ENCODE measurements at regions not wholly inside any gene's neighbourhood (a gene's known extent, or its start where the extent isn't known, plus 50 kb on each side); places are given as distances from the start of the nearest gene placed in this dataset.

- Histone ChIP-seq H3K79me2 (ENCODE audit: low read depth) (no peaks in the 10 kb centered on the region), H3K27me3 (ENCODE audit: insufficient read depth, low read depth) (no peaks in the 10 kb centered on the region), H3K9me3 (ENCODE audit: insufficient read depth, low read depth) (no peaks in the 10 kb centered on the region), H2AFZ (peak overlapping the region; percentile 19; the same call in 1 of the 2 replicates), H3K4me1 (replicated peaks; ENCODE audit: insufficient read depth) (peaks cover 30% of the 10 kb centered on the region), H3F3A (ENCODE audit: insufficient read depth, low read depth) (peaks cover 25% of the 10 kb centered on the region), H3K9me2 (ENCODE audit: insufficient read depth) (no peaks in the 10 kb centered on the region), H3K4me2 (peak overlapping the region; percentile 64), H3K36me3 (ENCODE audit: low read depth) (no peaks in the 10 kb centered on the region), H3K27ac (peak overlapping the region; percentile 86), H4K20me1 (ENCODE audit: insufficient read depth) (no peaks in the 10 kb centered on the region), H3K4me3 (peak overlapping the region; percentile 25; the same call in 1 of the 2 replicates)
- TSS peak; percentile 97 for BruUV-seq (replicated peaks)
- intact Hi-C loops (cut with micrococcal nuclease; ENCODE audit: unreplicated experiment): loop anchor here (1.0 to 10.0 kb wide), 7 partner anchors 21 to 1418 kb away; partner anchors contain the start of genes ATF2 and NFE2L2
- peak; percentile 79 to 93 for DNase-seq
- TF ChIP-seq CTCF (conservative IDR thresholded peaks at IDR 0.05) (no peak), EZH2 (IDR thresholded peaks at IDR 0.05; ENCODE audit: low read depth) (no peak)
- ChIA-PET POLR2A (ENCODE audit: unreplicated experiment) (interaction anchor here (0.5 to 1.2 kb wide), 7 partner anchors 13 to 684 kb away, joined by 3 to 13 read pairs (median 4); no protein-coding TSS in a partner anchor), CTCF (interaction anchor here (0.6 to 1.0 kb wide), 4 partner anchors 30 to 128 kb away, joined by 3 read pairs; no protein-coding TSS in a partner anchor)
Observed at GRCh38 chr2:176582990-176583481, 313.8 kb downstream of the MTX2 start.

GRCh38 chr2:176583607-176584006 lies 314.4 kb downstream of the MTX2 start:
- H3K9me3 ChIP-seq (ENCODE audit: insufficient read depth, low read depth): no peaks in the 10 kb centered on the region
- peaks cover 25% of the 10 kb centered on the region for H3F3A ChIP-seq (ENCODE audit: insufficient read depth, low read depth)
- ChIA-PET POLR2A (ENCODE audit: unreplicated experiment) (interaction anchor here (0.5 to 1.2 kb wide), 4 partner anchors 25 to 638 kb away, joined by 4 to 7 read pairs (median 4); no protein-coding TSS in a partner anchor), CTCF (interaction anchor here (0.7 to 1.0 kb wide), 2 partner anchors 53 to 129 kb away, joined by 3 read pairs; no protein-coding TSS in a partner anchor)
- peak overlapping the region; percentile 86 for H3K27ac ChIP-seq
- H3K27me3 ChIP-seq (ENCODE audit: insufficient read depth, low read depth): no peaks in the 10 kb centered on the region
- DNase-seq: peak; percentile 59
- H3K4me3 ChIP-seq: peak overlapping the region; percentile 25; the same call in 1 of the 2 replicates
- no peaks in the 10 kb centered on the region for H3K79me2 ChIP-seq (ENCODE audit: low read depth)
- H3K9me2 ChIP-seq (ENCODE audit: insufficient read depth): no peaks in the 10 kb centered on the region
- no peaks in the 10 kb centered on the region for H4K20me1 ChIP-seq (ENCODE audit: insufficient read depth)
- H3K4me1 ChIP-seq (replicated peaks; ENCODE audit: insufficient read depth): peaks cover 30% of the 10 kb centered on the region
- no peaks in the 10 kb centered on the region for H3K36me3 ChIP-seq (ENCODE audit: low read depth)
- no peak for TF ChIP-seq CTCF (conservative IDR thresholded peaks at IDR 0.05)
- no peak for TF ChIP-seq EZH2 (IDR thresholded peaks at IDR 0.05; ENCODE audit: low read depth)
- peak overlapping the region; percentile 19; the same call in 1 of the 2 replicates for H2AFZ ChIP-seq
- BruUV-seq (replicated peaks): TSS peak; percentile 61
- peak overlapping the region; percentile 64 for H3K4me2 ChIP-seq
- intact Hi-C loops (cut with micrococcal nuclease; ENCODE audit: unreplicated experiment): loop anchor here (1.0 to 10.0 kb wide), 7 partner anchors 21 to 1419 kb away; partner anchors contain the start of genes ATF2 and NFE2L2

GRCh38 chr2:176584333-176584732 lies 315.1 kb downstream of the MTX2 start:
- H3K4me3 ChIP-seq: peak overlapping the region; percentile 25; the same call in 1 of the 2 replicates
- peak overlapping the region; percentile 19; the same call in 1 of the 2 replicates for H2AFZ ChIP-seq
- intact Hi-C loops (cut with micrococcal nuclease; ENCODE audit: unreplicated experiment): loop anchor here (5.0 to 10.0 kb wide), 3 partner anchors 62 to 1420 kb away; partner anchors contain the start of genes ATF2 and NFE2L2

More at GRCh38 chr2:176584333-176584732, 315.1 kb downstream of the MTX2 start:
- H3F3A ChIP-seq (ENCODE audit: insufficient read depth, low read depth): peaks cover 25% of the 10 kb centered on the region
- H3K79me2 ChIP-seq (ENCODE audit: low read depth): no peaks in the 10 kb centered on the region
- H3K27ac ChIP-seq: peak overlapping the region; percentile 86
- ChIA-PET CTCF (interaction anchor here (1.1 kb wide), 1 partner anchor 70 kb away, joined by 4 read pairs; no protein-coding TSS in a partner anchor), POLR2A (ENCODE audit: unreplicated experiment) (interaction anchor here (0.6 kb wide), 1 partner anchor 24 kb away, joined by 4 read pairs; no protein-coding TSS in a partner anchor)
- no peak for TF ChIP-seq CTCF (conservative IDR thresholded peaks at IDR 0.05)
- no peak for TF ChIP-seq EZH2 (IDR thresholded peaks at IDR 0.05; ENCODE audit: low read depth)
- peak overlapping the region; percentile 64 for H3K4me2 ChIP-seq
- no peak for DNase-seq
- BruUV-seq (replicated peaks): no TSS peak
- H3K27me3 ChIP-seq (ENCODE audit: insufficient read depth, low read depth): no peaks in the 10 kb centered on the region
- no peaks in the 10 kb centered on the region for H3K9me3 ChIP-seq (ENCODE audit: insufficient read depth, low read depth)
- H3K9me2 ChIP-seq (ENCODE audit: insufficient read depth): no peaks in the 10 kb centered on the region
- no peaks in the 10 kb centered on the region for H4K20me1 ChIP-seq (ENCODE audit: insufficient read depth)
- no peaks in the 10 kb centered on the region for H3K36me3 ChIP-seq (ENCODE audit: low read depth)
- H3K4me1 ChIP-seq (replicated peaks; ENCODE audit: insufficient read depth): peaks cover 30% of the 10 kb centered on the region

Data from PC-9 (cell line).